ENCODE measurements at regions not wholly inside any gene's neighbourhood (a gene's known extent, or its start where the extent isn't known, plus 50 kb on each side); places are given as distances from the start of the nearest gene placed in this dataset.

DNA sequence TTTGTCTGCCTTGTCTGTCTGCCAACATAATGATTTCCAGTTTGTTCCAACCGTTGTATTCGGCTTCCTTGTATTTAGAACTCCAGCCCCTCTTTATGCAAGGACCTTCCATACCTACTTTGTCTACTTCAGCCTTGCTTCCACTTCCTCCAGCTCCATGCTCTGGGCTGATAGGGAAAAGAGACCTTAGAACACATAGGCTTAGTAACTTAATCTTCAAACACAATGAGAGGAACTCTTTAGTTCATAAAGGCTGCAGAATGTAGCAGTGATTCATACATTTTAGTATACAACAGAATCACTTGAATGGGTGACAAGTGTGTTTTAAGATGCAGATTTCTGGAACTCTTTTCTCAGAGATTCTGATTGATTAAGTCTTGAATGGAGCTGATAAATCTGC is 102.8 kb upstream of the IFNE start:
- TF ChIP-seq, protein P1, sequence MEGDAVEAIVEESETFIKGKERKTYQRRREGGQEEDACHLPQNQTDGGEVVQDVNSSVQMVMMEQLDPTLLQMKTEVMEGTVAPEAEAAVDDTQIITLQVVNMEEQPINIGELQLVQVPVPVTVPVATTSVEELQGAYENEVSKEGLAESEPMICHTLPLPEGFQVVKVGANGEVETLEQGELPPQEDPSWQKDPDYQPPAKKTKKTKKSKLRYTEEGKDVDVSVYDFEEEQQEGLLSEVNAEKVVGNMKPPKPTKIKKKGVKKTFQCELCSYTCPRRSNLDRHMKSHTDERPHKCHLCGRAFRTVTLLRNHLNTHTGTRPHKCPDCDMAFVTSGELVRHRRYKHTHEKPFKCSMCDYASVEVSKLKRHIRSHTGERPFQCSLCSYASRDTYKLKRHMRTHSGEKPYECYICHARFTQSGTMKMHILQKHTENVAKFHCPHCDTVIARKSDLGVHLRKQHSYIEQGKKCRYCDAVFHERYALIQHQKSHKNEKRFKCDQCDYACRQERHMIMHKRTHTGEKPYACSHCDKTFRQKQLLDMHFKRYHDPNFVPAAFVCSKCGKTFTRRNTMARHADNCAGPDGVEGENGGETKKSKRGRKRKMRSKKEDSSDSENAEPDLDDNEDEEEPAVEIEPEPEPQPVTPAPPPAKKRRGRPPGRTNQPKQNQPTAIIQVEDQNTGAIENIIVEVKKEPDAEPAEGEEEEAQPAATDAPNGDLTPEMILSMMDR (IDR thresholded peaks at IDR 0.05; ENCODE audit: control insufficient read depth, extremely low read depth, insufficient read depth), result no peak
- no peak overlapping the region for H3K4me3 ChIP-seq (ENCODE audit: low read depth, low read length)
- no peak for DNase-seq (ENCODE audit: low read depth)

DNA sequence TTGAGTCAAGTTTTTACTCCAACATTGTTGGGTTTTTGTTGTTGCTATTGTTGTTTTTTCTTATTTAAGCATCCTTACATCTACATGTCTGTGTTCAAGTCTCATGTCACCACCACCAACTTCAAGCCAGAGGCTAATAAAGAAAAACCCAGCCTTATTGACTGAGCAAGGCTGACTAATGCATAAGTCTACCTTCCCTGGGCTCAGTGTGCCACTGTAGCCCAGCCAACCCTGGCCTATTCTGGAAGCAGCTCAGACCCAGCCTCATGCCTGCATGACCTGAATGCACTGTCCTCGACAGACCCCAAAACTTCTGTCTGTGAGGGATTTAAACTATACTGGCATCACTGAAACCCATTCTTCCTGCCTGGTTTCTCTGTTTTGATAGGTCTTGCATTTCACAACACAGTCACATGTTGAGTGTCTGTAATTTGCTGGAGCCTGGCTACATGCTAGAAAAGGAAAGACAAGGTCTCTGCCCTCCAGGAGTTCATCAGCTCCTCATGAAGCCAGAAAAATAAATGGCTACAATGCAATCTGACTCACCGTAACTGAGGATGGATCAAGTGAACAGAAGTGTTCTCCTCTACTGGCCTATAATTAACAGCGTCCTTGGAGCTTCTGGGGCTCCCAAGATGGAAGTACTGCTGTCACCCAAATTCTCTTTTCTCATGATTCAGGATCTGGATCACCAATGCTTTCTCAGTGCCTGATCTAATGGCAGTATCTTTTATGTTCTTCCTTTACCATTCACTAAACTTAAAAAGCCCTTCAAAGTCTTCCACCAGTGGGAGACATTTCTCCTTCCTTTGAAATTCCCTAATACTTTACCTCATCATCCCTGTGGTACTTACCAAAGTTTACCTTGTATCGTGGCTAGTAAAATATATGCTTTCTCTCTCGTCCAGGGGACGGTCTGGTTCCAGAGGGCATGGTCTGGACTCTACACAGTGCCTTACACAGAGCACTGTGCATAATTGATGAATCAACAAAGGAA is 103.9 kb upstream of the IFNE start:
- TF ChIP-seq, protein P1 (IDR thresholded peaks at IDR 0.05; ENCODE audit: control insufficient read depth, extremely low read depth, insufficient read depth), result no peak
- DNase-seq (ENCODE audit: low read depth), result no peak
- H3K4me3 ChIP-seq (ENCODE audit: low read depth, low read length), result no peak overlapping the region

DNA sequence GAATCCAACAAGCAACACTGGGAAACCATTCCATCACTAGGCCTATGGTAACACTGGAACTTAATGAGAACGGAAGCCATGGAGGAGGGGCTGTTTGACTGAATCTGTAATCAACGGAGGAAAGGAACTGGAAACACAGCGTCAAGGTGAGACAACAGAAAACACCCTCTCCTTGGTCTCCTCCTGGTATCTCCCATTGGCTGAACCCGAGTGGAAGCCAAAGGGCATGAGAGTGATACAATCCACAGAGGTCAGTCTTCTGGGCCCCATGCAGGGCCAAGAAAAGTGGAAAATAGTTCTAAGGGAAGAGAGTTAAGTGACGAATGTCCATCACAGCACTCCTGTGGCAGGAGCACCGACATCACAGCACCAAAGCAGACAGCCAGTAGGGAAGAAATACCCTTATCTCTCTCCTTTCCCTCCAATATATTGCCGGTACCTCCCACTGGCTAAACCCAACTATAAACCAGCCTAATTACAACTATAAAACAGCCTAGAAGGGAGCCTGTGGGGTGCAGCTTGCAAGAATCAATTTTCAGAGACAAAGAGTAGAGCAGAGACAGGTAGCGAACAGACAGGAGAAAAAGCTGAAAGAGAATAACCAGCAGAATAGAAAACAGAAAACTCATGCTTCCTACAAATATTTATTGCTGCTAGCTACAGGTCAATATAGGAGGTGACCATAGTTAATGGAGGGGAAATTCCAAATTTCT is 107.4 kb upstream of the IFNE start:
- TF ChIP-seq, protein P1 (IDR thresholded peaks at IDR 0.05; ENCODE audit: control insufficient read depth, extremely low read depth, insufficient read depth), result no peak
- DNase-seq (ENCODE audit: low read depth), result no peak
- H3K4me3 ChIP-seq (ENCODE audit: low read depth, low read length), result no peak overlapping the region

DNA sequence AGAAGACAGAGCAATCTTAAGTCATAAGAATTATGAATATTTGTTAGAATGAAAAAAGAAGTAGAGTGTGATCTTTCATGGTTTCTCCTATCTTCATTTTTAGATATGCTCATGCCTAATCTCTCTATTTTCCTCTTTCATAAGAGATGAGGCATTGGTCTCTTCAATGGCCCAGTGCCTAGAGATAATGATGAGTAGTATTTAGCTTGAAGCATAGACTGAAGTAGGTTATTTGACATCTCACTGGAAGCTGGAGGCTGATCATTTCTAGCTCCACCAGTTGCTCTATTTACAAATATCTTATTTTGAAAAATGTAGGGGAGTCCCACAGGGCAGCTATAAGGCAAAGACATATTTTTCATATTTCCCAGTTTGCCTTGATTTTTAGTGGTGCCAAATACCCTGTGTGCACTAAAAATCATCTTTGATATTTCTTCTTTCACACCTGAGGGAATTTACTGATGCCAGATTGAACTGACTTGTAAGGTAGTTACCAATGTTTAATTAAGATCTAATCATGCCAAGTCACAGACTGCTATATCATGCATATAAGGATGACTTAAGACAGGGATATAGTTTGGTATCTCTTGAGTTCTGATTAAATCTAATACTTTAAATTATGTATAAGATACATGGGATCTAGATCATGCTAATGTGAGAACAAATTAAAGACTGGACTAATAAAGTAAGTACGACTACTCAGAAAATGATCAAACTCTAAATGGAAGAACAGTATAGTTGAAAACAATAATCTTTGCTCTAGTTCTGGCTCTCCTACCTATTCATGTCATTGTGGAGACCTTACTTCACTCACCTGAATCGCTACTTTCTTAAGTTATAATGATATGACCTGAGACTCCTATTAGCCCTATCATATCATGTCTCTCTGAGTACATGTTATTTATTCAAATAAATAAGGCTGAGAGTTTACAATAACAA is 108.2 kb upstream of the IFNE start:
- TF ChIP-seq, protein P1 (IDR thresholded peaks at IDR 0.05; ENCODE audit: control insufficient read depth, extremely low read depth, insufficient read depth), result no peak
- no peak for DNase-seq (ENCODE audit: low read depth)
- no peak overlapping the region for H3K4me3 ChIP-seq (ENCODE audit: low read depth, low read length)

DNA sequence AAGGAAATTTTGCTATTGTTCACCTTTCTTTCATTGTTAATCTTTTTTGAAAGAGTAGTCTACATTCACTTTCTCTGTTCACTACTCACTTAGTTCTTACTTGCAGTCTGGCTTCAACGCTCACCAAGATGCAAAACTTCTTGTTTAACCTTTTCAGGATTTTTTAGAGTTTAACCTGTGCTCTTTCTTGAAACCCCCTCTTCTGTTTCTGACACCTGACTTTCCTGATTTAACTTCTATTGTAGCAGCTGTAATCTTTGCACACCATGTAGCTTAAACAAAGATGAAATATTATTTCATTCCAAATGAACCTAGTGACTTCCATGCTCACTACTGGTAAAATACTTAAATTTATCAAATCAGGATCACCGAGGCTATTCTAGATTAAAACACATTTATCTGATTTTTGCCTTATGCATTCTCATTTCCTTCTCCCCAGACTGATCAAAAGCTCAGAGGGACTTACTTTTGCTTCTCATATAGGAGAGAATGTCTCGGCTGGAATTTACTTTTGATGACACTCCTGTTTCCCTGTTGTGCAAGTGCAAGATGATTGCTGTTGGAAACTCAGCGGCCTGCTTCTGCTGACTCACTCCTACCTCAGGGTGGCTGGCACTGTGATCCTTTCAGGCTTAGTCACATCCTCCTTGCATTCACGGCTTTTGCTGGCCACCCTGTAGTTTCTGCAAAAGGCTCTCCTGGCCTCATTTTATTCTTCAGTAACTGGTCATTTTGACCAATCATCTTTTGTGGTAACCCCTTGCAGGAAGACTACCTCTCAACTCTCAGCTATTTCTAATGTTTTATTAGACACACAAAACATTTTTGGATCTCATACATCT is 109.3 kb upstream of the IFNE start:
- H3K4me3 ChIP-seq (ENCODE audit: low read depth, low read length), result no peak overlapping the region
- TF ChIP-seq, protein P1 (IDR thresholded peaks at IDR 0.05; ENCODE audit: control insufficient read depth, extremely low read depth, insufficient read depth), result no peak
- DNase-seq (ENCODE audit: low read depth), result no peak

DNA sequence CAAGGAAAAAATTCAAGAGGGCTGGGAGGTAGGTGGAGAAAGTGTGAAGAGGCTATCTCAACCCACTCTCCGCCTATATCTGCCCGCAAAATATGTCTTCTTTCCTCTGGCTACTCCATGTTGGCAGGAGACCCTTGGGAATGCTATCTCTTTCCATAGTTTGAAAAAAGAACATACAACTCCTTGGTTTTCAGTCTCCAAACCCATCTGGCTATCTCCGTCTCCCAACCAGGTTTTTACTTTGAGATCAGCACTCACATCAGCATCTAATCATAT is 109.9 kb upstream of the IFNE start:
- H3K4me3 ChIP-seq (ENCODE audit: low read depth, low read length), result no peak overlapping the region
- no peak for DNase-seq (ENCODE audit: low read depth)
- TF ChIP-seq, protein P1 (IDR thresholded peaks at IDR 0.05; ENCODE audit: control insufficient read depth, extremely low read depth, insufficient read depth), result no peak

Data from LNCaP clone FGC (cell line).